IgD-negative memory B cell (primary cell): ENCODE measurements at regions not wholly inside any gene's neighbourhood (a gene's known extent, or its start where the extent isn't known, plus 50 kb on each side); places are given as distances from the start of the nearest gene placed in this dataset.
"Not testable (repeated sequence)": the region's sequence is repeated elsewhere in the genome, so short reads cannot be mapped to it uniquely, and the experiment has no call there.

Source experiments
- H3K27ac Mint-ChIP-seq, 3 donors: one replicate each; pipeline ENCODE4 v1.8.0; 2020 to 2022; ENCODE audit warnings: mild to moderate bottlenecking in 3 of 3, mixed read lengths in 3 of 3, moderate library complexity in 1 of 3
- H3K27me3 Mint-ChIP-seq: one replicate; pipeline ENCODE4 v1.8.0; 2021; ENCODE audit warnings: mixed read lengths
- H3K36me3 Mint-ChIP-seq: one replicate; pipeline ENCODE4 v1.8.0; 2020; ENCODE audit warnings: mild to moderate bottlenecking, mixed read lengths
- H3K4me1 Mint-ChIP-seq, 3 donors: one replicate each; pipeline ENCODE4 v1.8.0; 2020 to 2022; ENCODE audit warnings: mixed read lengths in 3 of 3, mild to moderate bottlenecking in 1 of 3
- H3K4me3 Mint-ChIP-seq, 4 donors: one replicate each; pipeline ENCODE4 v1.8.0; 2020 to 2022; ENCODE audit warnings: mild to moderate bottlenecking in 4 of 4, mixed read lengths in 4 of 4, moderate library complexity in 3 of 4
- H3K9me3 Mint-ChIP-seq, 3 donors: one replicate each; pipeline ENCODE4 v1.8.0; 2020 to 2021; ENCODE audit warnings: mixed read lengths in 3 of 3, mild to moderate bottlenecking in 1 of 3

GRCh38 chr1:224061436-224061835, 52.5 kb upstream of the FBXO28 start:
- peaks cover 0 to 4% (median 0%) of the 10 kb centered on the region in 3 donors for H3K4me1 Mint-ChIP-seq
- peaks cover 4% of the 10 kb centered on the region for H3K27me3 Mint-ChIP-seq
- no peak overlapping the region for H3K4me3 Mint-ChIP-seq
- no peaks in the 10 kb centered on the region for H3K36me3 Mint-ChIP-seq
- H3K9me3 Mint-ChIP-seq: no peaks in the 10 kb centered on the region
- no peak overlapping the region for H3K27ac Mint-ChIP-seq

GRCh38 chr1:224059897-224060427, 53.9 kb upstream of the FBXO28 start:
- Mint-ChIP-seq H3K9me3 (no peaks in the 10 kb centered on the region), H3K4me3 (no peak overlapping the region), H3K36me3 (no peaks in the 10 kb centered on the region), H3K4me1 (no peaks in the 10 kb centered on the region), H3K27me3 (peaks cover 4% of the 10 kb centered on the region), H3K27ac (no peak overlapping the region)

- H3K4me1 Mint-ChIP-seq: no peaks in the 10 kb centered on the region
- H3K36me3 Mint-ChIP-seq: no peaks in the 10 kb centered on the region
- H3K9me3 Mint-ChIP-seq: no peaks in the 10 kb centered on the region
- no peak overlapping the region for H3K27ac Mint-ChIP-seq
- H3K27me3 Mint-ChIP-seq: peaks cover 4% of the 10 kb centered on the region
- no peak overlapping the region for H3K4me3 Mint-ChIP-seq
These were observed 55.6 kb upstream of the FBXO28 start for GRCh38 chr1:224058303-224058702.

- H3K4me1 Mint-ChIP-seq: no peaks in the 10 kb centered on the region
- H3K4me3 Mint-ChIP-seq: no peak overlapping the region
- peaks cover 4% of the 10 kb centered on the region for H3K27me3 Mint-ChIP-seq
- H3K36me3 Mint-ChIP-seq: no peaks in the 10 kb centered on the region
- no peak overlapping the region for H3K27ac Mint-ChIP-seq
- H3K9me3 Mint-ChIP-seq: no peaks in the 10 kb centered on the region
These were observed 56.3 kb upstream of the FBXO28 start for GRCh38 chr1:224057461-224058199.

GRCh38 chr1:224054611-224055010, 59.3 kb upstream of the FBXO28 start:
- Mint-ChIP-seq H3K4me1 (peaks cover 0 to 4% (median 4%) of the 10 kb centered on the region in 3 donors), H3K9me3 (no peaks in the 10 kb centered on the region), H3K36me3 (no peaks in the 10 kb centered on the region), H3K4me3 (no peak overlapping the region), H3K27me3 (peaks cover 4% of the 10 kb centered on the region), H3K27ac (no peak overlapping the region)

GRCh38 chr1:224054012-224054411, 59.9 kb upstream of the FBXO28 start:
- Mint-ChIP-seq H3K36me3 (no peaks in the 10 kb centered on the region), H3K27ac (no peak overlapping the region), H3K4me1 (peaks cover 0 to 4% (median 4%) of the 10 kb centered on the region in 3 donors), H3K9me3 (no peaks in the 10 kb centered on the region), H3K4me3 (no peak overlapping the region), H3K27me3 (peaks cover 4% of the 10 kb centered on the region)

GRCh38 chr1:224053456-224053855, 60.5 kb upstream of the FBXO28 start:
- no peak overlapping the region for H3K27ac Mint-ChIP-seq
- H3K27me3 Mint-ChIP-seq: peaks cover 4% of the 10 kb centered on the region
- no peaks in the 10 kb centered on the region for H3K9me3 Mint-ChIP-seq
- peaks cover 0 to 4% (median 4%) of the 10 kb centered on the region in 3 donors for H3K4me1 Mint-ChIP-seq
- no peaks in the 10 kb centered on the region for H3K36me3 Mint-ChIP-seq
- no peak overlapping the region for H3K4me3 Mint-ChIP-seq

GRCh38 chr1:224052772-224053171, 61.1 kb upstream of the FBXO28 start:
- Mint-ChIP-seq H3K4me3 (no peak overlapping the region), H3K36me3 (no peaks in the 10 kb centered on the region), H3K27me3 (peaks cover 4% of the 10 kb centered on the region), H3K27ac (no peak overlapping the region), H3K4me1 (peaks cover 0 to 4% (median 4%) of the 10 kb centered on the region in 3 donors), H3K9me3 (no peaks in the 10 kb centered on the region)

GRCh38 chr1:224051782-224052181, 62.1 kb upstream of the FBXO28 start:
- H3K27ac Mint-ChIP-seq, H3K4me1 Mint-ChIP-seq, H3K36me3 Mint-ChIP-seq, H3K9me3 Mint-ChIP-seq, H3K27me3 Mint-ChIP-seq, H3K4me3 Mint-ChIP-seq: not testable (repeated sequence)

GRCh38 chr1:224051086-224051406, 62.9 kb upstream of the FBXO28 start:
- peaks cover 0 to 4% (median 4%) of the 10 kb centered on the region in 3 donors for H3K4me1 Mint-ChIP-seq
- no peaks in the 10 kb centered on the region for H3K36me3 Mint-ChIP-seq
- H3K4me3 Mint-ChIP-seq: no peak overlapping the region
- no peaks in the 10 kb centered on the region for H3K27me3 Mint-ChIP-seq
- no peaks in the 10 kb centered on the region for H3K9me3 Mint-ChIP-seq
- H3K27ac Mint-ChIP-seq: no peak overlapping the region

- no peak overlapping the region for H3K4me3 Mint-ChIP-seq
- H3K27me3 Mint-ChIP-seq: no peaks in the 10 kb centered on the region
- peaks cover 2% of the 10 kb centered on the region for H3K36me3 Mint-ChIP-seq
- peaks cover 0 to 2% (median 0%) of the 10 kb centered on the region in 3 donors for H3K9me3 Mint-ChIP-seq
- H3K4me1 Mint-ChIP-seq: peaks cover 0 to 4% (median 4%) of the 10 kb centered on the region in 3 donors
- no peak overlapping the region for H3K27ac Mint-ChIP-seq
These were observed 66.4 kb upstream of the FBXO28 start for GRCh38 chr1:224047538-224047937.

- H3K4me1 Mint-ChIP-seq: peaks cover 0 to 1% (median under 1%) of the 10 kb centered on the region in 3 donors
- H3K27ac Mint-ChIP-seq: no peak overlapping the region
- H3K36me3 Mint-ChIP-seq: peaks cover 4% of the 10 kb centered on the region
- H3K9me3 Mint-ChIP-seq: peaks cover 0 to 2% (median 0%) of the 10 kb centered on the region in 3 donors
- H3K4me3 Mint-ChIP-seq: no peak overlapping the region
- H3K27me3 Mint-ChIP-seq: peaks cover 7% of the 10 kb centered on the region
These were observed 68.4 kb upstream of the FBXO28 start for GRCh38 chr1:224045556-224045955.

- Mint-ChIP-seq H3K27ac (no peak overlapping the region), H3K4me3 (no peak overlapping the region), H3K9me3 (peaks cover 0 to 2% (median 0%) of the 10 kb centered on the region in 3 donors), H3K27me3 (peaks cover 7% of the 10 kb centered on the region), H3K36me3 (peaks cover 4% of the 10 kb centered on the region), H3K4me1 (no peaks in the 10 kb centered on the region)
These were observed 69.5 kb upstream of the FBXO28 start for GRCh38 chr1:224044420-224044819.

- H3K36me3 Mint-ChIP-seq: peaks cover 4% of the 10 kb centered on the region
- no peaks in the 10 kb centered on the region for H3K4me1 Mint-ChIP-seq
- no peak overlapping the region for H3K4me3 Mint-ChIP-seq
- peaks cover 0 to 2% (median 0%) of the 10 kb centered on the region in 3 donors for H3K9me3 Mint-ChIP-seq
- H3K27ac Mint-ChIP-seq: no peak overlapping the region
- H3K27me3 Mint-ChIP-seq: peaks cover 7% of the 10 kb centered on the region
These were observed 71.3 kb upstream of the FBXO28 start for GRCh38 chr1:224042557-224043118.

- H3K4me1 Mint-ChIP-seq: no peaks in the 10 kb centered on the region
- peaks cover 4% of the 10 kb centered on the region for H3K36me3 Mint-ChIP-seq
- no peak overlapping the region for H3K27ac Mint-ChIP-seq
- H3K9me3 Mint-ChIP-seq: peaks cover 0 to 2% (median 0%) of the 10 kb centered on the region in 3 donors
- no peak overlapping the region for H3K4me3 Mint-ChIP-seq
- peaks cover 8% of the 10 kb centered on the region for H3K27me3 Mint-ChIP-seq
These were observed 72.9 kb upstream of the FBXO28 start for GRCh38 chr1:224041032-224041431.

GRCh38 chr1:224040423-224040822, 73.5 kb upstream of the FBXO28 start:
- not testable (repeated sequence) for H3K36me3 Mint-ChIP-seq, H3K27ac Mint-ChIP-seq, H3K9me3 Mint-ChIP-seq, H3K4me1 Mint-ChIP-seq, H3K27me3 Mint-ChIP-seq, H3K4me3 Mint-ChIP-seq
